Smooth muscle cell of the brain vasculature (primary cell): ENCODE measurements at regions not wholly inside any gene's neighbourhood (a gene's known extent, or its start where the extent isn't known, plus 50 kb on each side); places are given as distances from the start of the nearest gene placed in this dataset.

ENCODE experiments used
- DNase-seq: peaks from one replicate; pipeline ENCODE4 v3.0.0-alpha.2; 2012; ENCODE audit warnings: low read depth, low spot score

- no peak for DNase-seq
Observed at GRCh38 chr10:111439034-111439842, 362.4 kb downstream of the ADRA2A start.

- no peak for DNase-seq
Observed at GRCh38 chr10:111440501-111440900, 363.7 kb downstream of the ADRA2A start.

GRCh38 chr10:111445667-111446066 is 368.8 kb downstream of the ADRA2A start:
- no peak for DNase-seq

GRCh38 chr10:111446966-111447365 is 370.1 kb downstream of the ADRA2A start:
- DNase-seq, result no peak

- no peak for DNase-seq
Observed at GRCh38 chr10:111452153-111452552, 375.3 kb downstream of the ADRA2A start.

- no peak for DNase-seq
Observed at GRCh38 chr10:111455776-111456426, 379.1 kb downstream of the ADRA2A start.

- DNase-seq, result no peak
Observed at GRCh38 chr10:111458256-111458655, 381.4 kb downstream of the ADRA2A start.

- DNase-seq, result no peak
Observed at GRCh38 chr10:111459967-111460366, 383.1 kb downstream of the ADRA2A start.

- DNase-seq, result no peak
Observed at GRCh38 chr10:111472445-111472844, 395.6 kb downstream of the ADRA2A start.

GRCh38 chr10:111473361-111473760 is 396.5 kb downstream of the ADRA2A start:
- no peak for DNase-seq

GRCh38 chr10:111474786-111475185 is 398.0 kb downstream of the ADRA2A start:
- DNase-seq, result no peak

GRCh38 chr10:111475720-111476119 is 398.9 kb downstream of the ADRA2A start:
- DNase-seq, result no peak

- DNase-seq, result no peak
Observed at GRCh38 chr10:111478651-111479050, 401.8 kb downstream of the ADRA2A start.

GRCh38 chr10:111479966-111480365 is 403.1 kb downstream of the ADRA2A start:
- no peak for DNase-seq

- no peak for DNase-seq
Observed at GRCh38 chr10:111481261-111481826, 404.5 kb downstream of the ADRA2A start.

- DNase-seq, result no peak
Observed at GRCh38 chr10:111481866-111482265, 405.0 kb downstream of the ADRA2A start.

GRCh38 chr10:111482621-111483216 is 405.9 kb downstream of the ADRA2A start:
- no peak for DNase-seq

- DNase-seq, result no peak
Observed at GRCh38 chr10:111485767-111486166, 408.9 kb downstream of the ADRA2A start.

- DNase-seq, result no peak
Observed at GRCh38 chr10:111486346-111486745, 409.5 kb downstream of the ADRA2A start.

GRCh38 chr10:111488668-111489067 is 411.8 kb downstream of the ADRA2A start:
- no peak for DNase-seq

- DNase-seq, result no peak
Observed at GRCh38 chr10:111491154-111491553, 414.3 kb downstream of the ADRA2A start.

- DNase-seq, result no peak
Observed at GRCh38 chr10:111493024-111493625, 416.3 kb downstream of the ADRA2A start.
